Fibroblast of lung (primary cell): ENCODE measurements at regions not wholly inside any gene's neighbourhood (a gene's known extent, or its start where the extent isn't known, plus 50 kb on each side); places are given as distances from the start of the nearest gene placed in this dataset.

Experiments
- DNase-seq, 2 donors: peaks; one replicate each; pipeline versions ENCODE4 v3.0.0 to v3.0.0-alpha.2; 2010; ENCODE audit warnings: low read depth in 2 of 2
- H2AFZ ChIP-seq: 2 replicates; pipeline ENCODE4 v1.5.1; 2012; ENCODE audit warnings: low read length, control low read depth, inconsistent platforms
- H3K27ac ChIP-seq: 2 replicates; pipeline ENCODE4 v1.5.1; 2011; ENCODE audit warnings: low read length, control low read depth; ENCODE audit not compliant: insufficient read depth
- H3K27me3 ChIP-seq: 2 replicates; pipeline ENCODE4 v1.5.1; 2011; ENCODE audit warnings: mild to moderate bottlenecking, low read length; ENCODE audit not compliant: control insufficient read depth, insufficient read depth
- H3K36me3 ChIP-seq: 2 replicates; pipeline ENCODE4 v1.5.1; 2011; ENCODE audit warnings: low read length; ENCODE audit not compliant: control insufficient read depth, insufficient read depth
- H3K4me1 ChIP-seq: 2 replicates; pipeline ENCODE4 v1.5.1; 2011; ENCODE audit warnings: low read length; ENCODE audit not compliant: control insufficient read depth, insufficient read depth; ENCODE audit errors: extremely low read depth
- H3K4me2 ChIP-seq: 2 replicates; pipeline ENCODE4 v1.5.1; 2011; ENCODE audit warnings: low read length, control low read depth; ENCODE audit not compliant: insufficient read depth; ENCODE audit errors: extremely low read depth
- H3K4me3 ChIP-seq, 4 experiments: fragments of 200-600 bp in 1 of 4; sonication (generic) in 1 of 4; replicated peaks in 1 of 4; 2 replicates each; pipeline ENCODE4 v1.5.1; 2011 to 2016; ENCODE audit warnings: low read length in 4 of 4, low read depth in 3 of 4, mild to moderate bottlenecking in 3 of 4, control low read depth in 2 of 4, inconsistent platforms in 1 of 4, mixed read lengths in 1 of 4; ENCODE audit not compliant: insufficient read depth in 1 of 4; ENCODE audit errors: control extremely low read depth in 1 of 4
- H3K79me2 ChIP-seq: 2 replicates; pipeline ENCODE4 v1.5.1; 2012; ENCODE audit warnings: mild to moderate bottlenecking, low read length, inconsistent platforms; ENCODE audit not compliant: control insufficient read depth, insufficient read depth
- H3K9ac ChIP-seq: 2 replicates; pipeline ENCODE4 v1.5.1; 2011; ENCODE audit warnings: mild to moderate bottlenecking, low read length, control low read depth; ENCODE audit not compliant: insufficient read depth
- H3K9me3 ChIP-seq: 2 replicates; pipeline ENCODE4 v1.5.1; 2012; ENCODE audit warnings: low read depth, low read length; ENCODE audit not compliant: control insufficient read depth, insufficient read depth
- H4K20me1 ChIP-seq: 2 replicates; pipeline ENCODE4 v1.5.1; 2011; ENCODE audit warnings: low read length; ENCODE audit not compliant: control insufficient read depth, insufficient read depth; ENCODE audit errors: extremely low read depth
- CTCF ChIP-seq, 2 donors: IDR thresholded peaks in 1 of 2; conservative IDR thresholded peaks in 1 of 2; 1 replicate in 1 of 2; 2 replicates in 1 of 2; pipeline ENCODE4 v1.5.1; 2011 to 2012; ENCODE audit warnings: low read length in 2 of 2, control low read depth in 1 of 2, inconsistent platforms in 1 of 2, low read depth in 1 of 2, mild to moderate bottlenecking in 1 of 2
- EZH2 ChIP-seq: IDR thresholded peaks from 2 replicates; pipeline ENCODE4 v1.5.1; 2012; ENCODE audit warnings: low read length, control low read depth, mild to moderate bottlenecking; ENCODE audit errors: missing control alignments

GRCh38 chr9:75429531-75430475 is 341.5 kb downstream of the OSTF1 start:
- H3K4me3 ChIP-seq: no peak overlapping the region
- H3K36me3 ChIP-seq: no peaks in the 10 kb centered on the region
- no peaks in the 10 kb centered on the region for H3K9me3 ChIP-seq
- H2AFZ ChIP-seq: no peak overlapping the region
- DNase-seq: no peak
- H4K20me1 ChIP-seq: no peaks in the 10 kb centered on the region
- no peak overlapping the region for H3K9ac ChIP-seq
- H3K27ac ChIP-seq: no peak overlapping the region
- TF ChIP-seq CTCF (conservative IDR thresholded peaks at IDR 0.05 in 1 of 2, IDR thresholded peaks at IDR 0.05 in 1 of 2; ENCODE audit: low read depth in 1 of 2, low read length in 2 of 2) (no peak), EZH2 (no peak)
- H3K79me2 ChIP-seq: no peaks in the 10 kb centered on the region
- H3K27me3 ChIP-seq: no peaks in the 10 kb centered on the region
- H3K4me2 ChIP-seq: no peak overlapping the region
- H3K4me1 ChIP-seq: no peaks in the 10 kb centered on the region

GRCh38 chr9:75431375-75431774 is 343.1 kb downstream of the OSTF1 start:
- no peak overlapping the region for H2AFZ ChIP-seq
- H3K9ac ChIP-seq: no peak overlapping the region
- H3K4me1 ChIP-seq: no peaks in the 10 kb centered on the region
- no peak for DNase-seq
- no peaks in the 10 kb centered on the region for H3K36me3 ChIP-seq
- no peak overlapping the region for H3K4me3 ChIP-seq
- no peak for TF ChIP-seq CTCF (conservative IDR thresholded peaks at IDR 0.05 in 1 of 2, IDR thresholded peaks at IDR 0.05 in 1 of 2; ENCODE audit: low read depth in 1 of 2, low read length in 2 of 2)
- no peak for TF ChIP-seq EZH2
- H3K9me3 ChIP-seq: no peaks in the 10 kb centered on the region
- H4K20me1 ChIP-seq: no peaks in the 10 kb centered on the region
- no peaks in the 10 kb centered on the region for H3K79me2 ChIP-seq
- H3K27ac ChIP-seq: no peak overlapping the region
- no peak overlapping the region for H3K4me2 ChIP-seq
- H3K27me3 ChIP-seq: no peaks in the 10 kb centered on the region

GRCh38 chr9:75432386-75432785 is 344.1 kb downstream of the OSTF1 start:
- H3K27me3 ChIP-seq: no peaks in the 10 kb centered on the region
- no peak for TF ChIP-seq EZH2
- TF ChIP-seq CTCF (conservative IDR thresholded peaks at IDR 0.05 in 1 of 2, IDR thresholded peaks at IDR 0.05 in 1 of 2; ENCODE audit: low read depth in 1 of 2, low read length in 2 of 2): no peak
- H3K4me1 ChIP-seq: no peaks in the 10 kb centered on the region
- no peaks in the 10 kb centered on the region for H3K79me2 ChIP-seq
- H3K27ac ChIP-seq: no peak overlapping the region
- H2AFZ ChIP-seq: no peak overlapping the region
- H3K36me3 ChIP-seq: no peaks in the 10 kb centered on the region
- H4K20me1 ChIP-seq: no peaks in the 10 kb centered on the region
- H3K9ac ChIP-seq: no peak overlapping the region
- DNase-seq: no peak
- no peak overlapping the region for H3K4me2 ChIP-seq
- H3K4me3 ChIP-seq: no peak overlapping the region
- no peaks in the 10 kb centered on the region for H3K9me3 ChIP-seq
